ENCODE measurements at regions not wholly inside any gene's neighbourhood (a gene's known extent, or its start where the extent isn't known, plus 50 kb on each side); places are given as distances from the start of the nearest gene placed in this dataset.

GRCh38 chr14:84546236-84546635, 983.7 kb upstream of the FLRT2 start:
- no peak for DNase-seq (ENCODE audit: low read depth)
- TF ChIP-seq CTCF (conservative IDR thresholded peaks at IDR 0.05; ENCODE audit: low read length), result no peak
- H3K4me3 ChIP-seq (ENCODE audit: low read length), result no peak overlapping the region

GRCh38 chr14:84554136-84554535, 975.8 kb upstream of the FLRT2 start:
- H3K4me3 ChIP-seq (ENCODE audit: low read length), result no peak overlapping the region
- no peak for TF ChIP-seq CTCF (conservative IDR thresholded peaks at IDR 0.05; ENCODE audit: low read length)
- no peak for DNase-seq (ENCODE audit: low read depth)

- DNase-seq (ENCODE audit: low read depth), result no peak
- no peak for TF ChIP-seq CTCF (conservative IDR thresholded peaks at IDR 0.05; ENCODE audit: low read length)
- no peak overlapping the region for H3K4me3 ChIP-seq (ENCODE audit: low read length)
Measured at GRCh38 chr14:84555493-84555892, 974.5 kb upstream of the FLRT2 start.

- TF ChIP-seq CTCF (conservative IDR thresholded peaks at IDR 0.05; ENCODE audit: low read length), result no peak
- DNase-seq (ENCODE audit: low read depth), result no peak
- no peak overlapping the region for H3K4me3 ChIP-seq (ENCODE audit: low read length)
Measured at GRCh38 chr14:84566109-84566508, 963.8 kb upstream of the FLRT2 start.

- no peak for TF ChIP-seq CTCF (conservative IDR thresholded peaks at IDR 0.05; ENCODE audit: low read length)
- no peak for DNase-seq (ENCODE audit: low read depth)
- H3K4me3 ChIP-seq (ENCODE audit: low read length), result no peak overlapping the region
Measured at GRCh38 chr14:84575681-84576080, 954.3 kb upstream of the FLRT2 start.

- DNase-seq (ENCODE audit: low read depth), result no peak
- no peak overlapping the region for H3K4me3 ChIP-seq (ENCODE audit: low read length)
- TF ChIP-seq CTCF (conservative IDR thresholded peaks at IDR 0.05; ENCODE audit: low read length), result no peak
Measured at GRCh38 chr14:84579292-84579691, 950.7 kb upstream of the FLRT2 start.

GRCh38 chr14:84581041-84581440, 948.9 kb upstream of the FLRT2 start:
- DNase-seq (ENCODE audit: low read depth), result no peak
- no peak for TF ChIP-seq CTCF (conservative IDR thresholded peaks at IDR 0.05; ENCODE audit: low read length)
- no peak overlapping the region for H3K4me3 ChIP-seq (ENCODE audit: low read length)
